ENCODE measurements at regions not wholly inside any gene's neighbourhood (a gene's known extent, or its start where the extent isn't known, plus 50 kb on each side); places are given as distances from the start of the nearest gene placed in this dataset.
A peak's percentile ranks its signal among the peaks of the same experiment; 100 is the strongest.

DNA sequence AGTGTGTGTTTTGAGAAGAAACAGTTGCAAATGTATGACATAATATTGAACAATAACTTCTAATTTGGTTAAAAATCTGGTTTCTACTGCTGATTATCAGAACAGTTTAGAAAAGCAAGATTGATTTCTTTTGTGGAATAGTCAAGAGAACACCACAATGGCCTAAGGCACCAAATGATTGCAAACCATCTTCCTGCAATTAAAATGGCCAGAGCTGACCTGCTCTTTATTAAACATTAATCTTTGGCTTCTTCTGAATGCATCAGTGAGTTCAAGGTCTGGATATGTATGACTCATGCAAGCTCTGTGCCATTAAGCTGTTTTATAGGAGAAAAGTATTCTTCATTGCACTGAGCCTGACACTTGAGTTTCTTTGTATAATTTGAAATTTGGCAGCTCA is 107.8 kb upstream of the PDHA2 start:
- peaks cover 13% of the 10 kb centered on the region for H3K4me1 ChIP-seq (ENCODE audit: insufficient read depth, low read length)
- no peaks in the 10 kb centered on the region for H3K9me3 ChIP-seq (ENCODE audit: insufficient read depth, low read depth, low read length)
- H3K36me3 ChIP-seq (ENCODE audit: insufficient read depth, low read length), result no peaks in the 10 kb centered on the region
- H3K4me3 ChIP-seq (ENCODE audit: low read length), result no peak overlapping the region
- H3K27ac ChIP-seq (ENCODE audit: low read depth, low read length), result no peak overlapping the region
- H3K9ac ChIP-seq (ENCODE audit: low read depth, low read length), result no peak overlapping the region
- no peaks in the 10 kb centered on the region for H3K27me3 ChIP-seq (ENCODE audit: insufficient read depth, low read length)

DNA sequence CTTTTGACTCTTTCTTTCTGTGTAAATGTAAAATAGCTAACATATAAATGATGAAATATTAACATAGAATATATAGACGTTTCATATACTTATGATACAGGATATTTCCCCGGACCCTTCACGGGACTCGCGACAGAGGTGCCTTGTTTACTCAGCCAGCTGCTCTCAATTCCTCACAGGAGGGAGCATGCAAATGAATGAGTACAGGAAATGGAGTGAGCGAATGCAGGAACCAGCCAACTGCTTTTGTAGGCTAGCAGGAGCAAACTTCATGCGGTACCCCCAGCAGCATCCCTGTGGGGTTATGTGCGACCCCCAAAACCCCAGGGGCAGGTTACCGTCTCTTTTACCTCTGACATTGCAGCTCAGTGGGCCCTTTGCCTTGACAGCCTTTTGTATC is 110.3 kb upstream of the PDHA2 start:
- Histone ChIP-seq H3K27ac (ENCODE audit: low read depth, low read length) (no peak overlapping the region), H3K36me3 (ENCODE audit: insufficient read depth, low read length) (no peaks in the 10 kb centered on the region), H3K4me1 (ENCODE audit: insufficient read depth, low read length) (peaks cover 13% of the 10 kb centered on the region), H3K9ac (ENCODE audit: low read depth, low read length) (0 out of 2 replicates have a peak overlapping the region, but pooled peaks have one; percentile 13), H3K9me3 (ENCODE audit: insufficient read depth, low read depth, low read length) (no peaks in the 10 kb centered on the region), H3K27me3 (ENCODE audit: insufficient read depth, low read length) (no peaks in the 10 kb centered on the region), H3K4me3 (ENCODE audit: low read length) (no peak overlapping the region)
- WGBS, result 57% methylated on average over 8 of the region's 9 CpGs

DNA sequence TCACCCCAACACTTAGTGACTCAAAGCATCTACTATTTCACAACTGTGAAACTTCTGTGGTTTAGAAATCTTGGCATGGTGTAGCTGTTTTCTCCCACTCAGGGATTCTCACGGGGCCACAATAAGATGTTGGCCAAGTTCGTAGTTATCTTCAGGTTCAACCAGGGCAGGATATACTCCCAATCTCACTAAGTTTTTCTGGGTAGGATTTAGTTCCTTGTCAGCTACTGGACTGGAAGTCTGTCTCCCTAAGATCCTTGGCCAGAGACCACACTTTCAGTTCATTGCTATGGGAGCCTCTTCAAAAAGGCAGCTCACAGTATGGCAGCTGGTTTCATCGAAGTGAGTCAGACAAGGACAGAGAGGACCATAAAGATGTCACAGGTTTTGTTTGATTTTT is 111.7 kb upstream of the PDHA2 start:
- Histone ChIP-seq H3K9ac (ENCODE audit: low read depth, low read length) (no peak overlapping the region), H3K4me3 (ENCODE audit: low read length) (no peak overlapping the region), H3K27me3 (ENCODE audit: insufficient read depth, low read length) (no peaks in the 10 kb centered on the region), H3K27ac (ENCODE audit: low read depth, low read length) (no peak overlapping the region), H3K36me3 (ENCODE audit: insufficient read depth, low read length) (no peaks in the 10 kb centered on the region), H3K4me1 (ENCODE audit: insufficient read depth, low read length) (peaks cover 13% of the 10 kb centered on the region), H3K9me3 (ENCODE audit: insufficient read depth, low read depth, low read length) (no peaks in the 10 kb centered on the region)
- 92% methylated on average over 3 of the region's 3 CpGs for WGBS

DNA sequence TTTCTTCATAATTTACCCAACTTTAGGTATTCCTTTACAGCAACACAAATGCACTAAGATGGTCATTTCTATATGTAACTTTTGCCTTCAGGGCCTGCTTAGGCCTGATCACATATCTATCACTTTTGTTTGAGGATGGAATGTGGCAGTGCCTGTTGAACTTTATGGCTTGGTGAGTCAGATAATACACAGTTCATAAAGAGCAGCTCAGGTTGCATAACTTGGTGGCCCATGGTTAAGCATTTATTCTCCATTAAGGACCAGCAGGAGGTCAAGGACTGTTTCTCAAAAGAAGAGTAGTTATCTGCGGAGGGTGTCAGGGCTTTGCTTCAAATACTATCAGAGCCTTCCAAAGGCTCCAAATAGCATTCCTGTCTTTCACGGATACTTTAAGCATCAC is 124.1 kb upstream of the PDHA2 start:
- H3K36me3 ChIP-seq (ENCODE audit: insufficient read depth, low read length), result no peaks in the 10 kb centered on the region
- H3K27me3 ChIP-seq (ENCODE audit: insufficient read depth, low read length), result no peaks in the 10 kb centered on the region
- WGBS, result 93% methylated on average over 2 of the region's 2 CpGs
- H3K27ac ChIP-seq (ENCODE audit: low read depth, low read length), result no peak overlapping the region
- no peak overlapping the region for H3K9ac ChIP-seq (ENCODE audit: low read depth, low read length)
- no peaks in the 10 kb centered on the region for H3K9me3 ChIP-seq (ENCODE audit: insufficient read depth, low read depth, low read length)
- no peak overlapping the region for H3K4me3 ChIP-seq (ENCODE audit: low read length)
- no peaks in the 10 kb centered on the region for H3K4me1 ChIP-seq (ENCODE audit: insufficient read depth, low read length)

DNA sequence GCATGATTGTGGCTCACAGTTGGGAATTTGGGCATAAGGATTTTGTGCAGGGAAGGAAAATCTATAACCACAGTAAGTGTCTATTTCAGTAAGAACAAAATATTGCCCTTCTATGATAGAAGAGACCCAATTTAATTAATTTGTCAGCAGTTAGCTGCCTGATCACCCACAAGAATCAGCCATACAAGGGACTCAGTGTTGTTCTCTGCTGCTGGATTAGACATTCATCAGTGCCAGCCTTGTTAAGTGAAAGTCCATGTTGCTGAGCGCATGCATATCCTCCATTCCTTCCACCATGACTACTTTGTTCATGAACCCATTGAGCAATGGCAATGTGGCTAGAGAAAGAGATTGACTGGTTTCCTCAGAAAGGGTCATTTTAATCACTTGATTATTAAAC is 125.3 kb upstream of the PDHA2 start:
- no peaks in the 10 kb centered on the region for H3K4me1 ChIP-seq (ENCODE audit: insufficient read depth, low read length)
- no peaks in the 10 kb centered on the region for H3K9me3 ChIP-seq (ENCODE audit: insufficient read depth, low read depth, low read length)
- no peak overlapping the region for H3K4me3 ChIP-seq (ENCODE audit: low read length)
- H3K27ac ChIP-seq (ENCODE audit: low read depth, low read length), result no peak overlapping the region
- H3K36me3 ChIP-seq (ENCODE audit: insufficient read depth, low read length), result no peaks in the 10 kb centered on the region
- no peaks in the 10 kb centered on the region for H3K27me3 ChIP-seq (ENCODE audit: insufficient read depth, low read length)
- H3K9ac ChIP-seq (ENCODE audit: low read depth, low read length), result no peak overlapping the region
- WGBS, result 90% methylated on average over 1 of the region's 1 CpG

DNA sequence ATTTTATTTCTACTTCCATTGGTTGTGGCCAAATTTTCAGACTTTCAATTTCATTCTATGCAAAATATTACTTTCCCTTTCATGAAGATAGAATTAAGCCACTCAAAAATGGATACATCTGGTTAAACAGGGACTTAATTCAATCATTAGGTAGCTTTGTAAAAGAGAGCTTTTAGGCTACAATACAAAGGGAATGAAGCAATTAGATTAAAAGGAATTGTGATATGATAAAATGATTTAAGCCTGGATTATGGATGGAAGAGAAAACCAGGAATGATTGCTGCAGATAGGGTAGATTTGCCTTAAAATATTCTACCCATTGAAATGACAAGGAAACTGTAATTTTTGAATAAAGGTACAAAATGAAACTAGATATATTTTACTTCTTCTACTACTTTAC is 134.6 kb upstream of the PDHA2 start:
- no peak overlapping the region for H3K9ac ChIP-seq (ENCODE audit: low read depth, low read length)
- no peak overlapping the region for H3K27ac ChIP-seq (ENCODE audit: low read depth, low read length)
- peaks cover 6% of the 10 kb centered on the region; the same call in 1 of the 2 replicates for H3K4me1 ChIP-seq (ENCODE audit: insufficient read depth, low read length)
- H3K4me3 ChIP-seq (ENCODE audit: low read length), result no peak overlapping the region
- H3K27me3 ChIP-seq (ENCODE audit: insufficient read depth, low read length), result no peaks in the 10 kb centered on the region
- H3K9me3 ChIP-seq (ENCODE audit: insufficient read depth, low read depth, low read length), result 0 out of 2 replicates have a peak, but pooled peaks cover 8% of the 10 kb centered on the region
- no peaks in the 10 kb centered on the region for H3K36me3 ChIP-seq (ENCODE audit: insufficient read depth, low read length)

DNA sequence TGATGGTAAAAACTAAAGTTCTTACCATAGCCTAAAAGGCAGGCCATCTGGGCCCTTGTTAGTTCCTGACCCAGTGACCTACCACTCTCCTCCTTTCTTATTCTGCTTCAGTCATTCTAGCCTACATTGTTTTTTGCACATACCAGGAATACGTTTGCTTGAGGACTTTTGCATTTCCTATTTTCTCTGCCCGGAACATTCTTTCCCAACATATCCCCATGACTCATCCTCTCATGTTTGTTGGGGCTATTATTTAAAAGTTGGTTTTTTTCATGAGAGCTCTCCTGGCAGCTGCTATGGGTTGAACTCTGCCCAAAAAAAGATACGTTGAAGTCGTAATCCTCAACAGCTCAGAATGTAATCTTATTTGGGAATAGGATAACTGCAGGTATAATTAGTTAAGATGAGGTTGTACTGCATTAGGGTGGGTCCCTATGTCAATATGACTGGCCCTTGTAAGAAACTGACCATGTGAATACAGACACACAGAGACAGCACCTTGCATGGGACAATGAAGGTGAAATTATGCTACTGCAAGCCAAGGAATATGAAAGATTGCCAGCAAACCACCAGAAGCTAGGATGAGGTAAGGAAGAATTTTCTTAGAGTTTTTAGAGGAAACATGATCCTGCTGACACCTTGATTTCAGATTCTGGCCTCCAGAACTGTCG is 138.3 kb upstream of the PDHA2 start:
- Histone ChIP-seq H3K4me3 (ENCODE audit: low read length) (no peak overlapping the region), H3K9me3 (ENCODE audit: insufficient read depth, low read depth, low read length) (0 out of 2 replicates have a peak, but pooled peaks cover 10% of the 10 kb centered on the region), H3K4me1 (ENCODE audit: insufficient read depth, low read length) (peaks cover 6% of the 10 kb centered on the region; the same call in 1 of the 2 replicates), H3K27ac (ENCODE audit: low read depth, low read length) (peak overlapping the region; percentile 58; the same call in 1 of the 2 replicates), H3K9ac (ENCODE audit: low read depth, low read length) (no peak overlapping the region), H3K36me3 (ENCODE audit: insufficient read depth, low read length) (no peaks in the 10 kb centered on the region), H3K27me3 (ENCODE audit: insufficient read depth, low read length) (no peaks in the 10 kb centered on the region)
- 74% methylated on average over 4 of the region's 5 CpGs for WGBS

DNA sequence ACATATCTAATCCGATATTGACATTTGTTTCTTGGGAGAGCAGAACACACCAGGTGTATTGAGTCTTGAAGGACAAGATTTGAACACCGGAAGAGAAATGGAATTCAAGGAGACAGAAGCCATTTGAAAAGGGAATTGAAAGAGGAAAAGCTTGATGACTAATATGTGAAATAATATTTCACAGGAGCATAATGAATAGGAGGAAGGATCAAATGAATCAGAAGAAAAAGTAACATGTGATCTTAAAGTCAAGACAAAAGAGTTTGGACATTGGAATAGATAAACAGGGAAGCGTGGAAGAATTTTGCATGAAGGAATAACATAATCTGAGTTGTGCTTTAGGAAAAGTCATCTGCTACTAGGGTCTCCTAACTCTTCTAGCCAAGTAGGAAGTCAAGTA is 145.5 kb upstream of the PDHA2 start:
- no peaks in the 10 kb centered on the region for H3K4me1 ChIP-seq (ENCODE audit: insufficient read depth, low read length)
- H3K36me3 ChIP-seq (ENCODE audit: insufficient read depth, low read length), result no peaks in the 10 kb centered on the region
- H3K27ac ChIP-seq (ENCODE audit: low read depth, low read length), result no peak overlapping the region
- no peak overlapping the region for H3K9ac ChIP-seq (ENCODE audit: low read depth, low read length)
- peaks cover 6% of the 10 kb centered on the region; the same call in 1 of the 2 replicates for H3K9me3 ChIP-seq (ENCODE audit: insufficient read depth, low read depth, low read length)
- no peak overlapping the region for H3K4me3 ChIP-seq (ENCODE audit: low read length)
- no peaks in the 10 kb centered on the region for H3K27me3 ChIP-seq (ENCODE audit: insufficient read depth, low read length)
- WGBS, result 96% methylated on average over 3 of the region's 3 CpGs

DNA sequence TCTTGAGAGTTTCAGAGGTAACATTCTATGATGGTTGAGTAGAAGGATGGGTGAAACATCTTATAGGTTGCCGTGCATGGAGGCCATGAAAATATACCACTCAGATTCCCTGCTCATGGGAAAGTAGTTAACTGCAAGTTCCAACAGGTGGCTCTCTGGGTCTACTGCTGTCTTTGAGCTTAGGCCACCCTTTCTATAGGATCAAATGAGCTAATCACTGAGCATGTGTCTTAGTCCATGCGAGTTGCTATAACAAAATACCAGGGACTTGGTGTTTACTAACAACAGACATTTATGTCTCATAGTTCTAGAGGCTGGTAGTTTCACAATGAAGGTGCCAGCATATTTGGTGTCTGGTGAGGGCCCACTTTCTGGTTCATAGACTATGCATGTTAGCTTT is 144.8 kb upstream of the UNC5C start:
- no peaks in the 10 kb centered on the region for H3K36me3 ChIP-seq (ENCODE audit: insufficient read depth, low read length)
- no peak overlapping the region for H3K9ac ChIP-seq (ENCODE audit: low read depth, low read length)
- H3K27ac ChIP-seq (ENCODE audit: low read depth, low read length), result no peak overlapping the region
- no peak overlapping the region for H3K4me3 ChIP-seq (ENCODE audit: low read length)
- no peaks in the 10 kb centered on the region for H3K4me1 ChIP-seq (ENCODE audit: insufficient read depth, low read length)
- WGBS, result 38% methylated on average over 2 of the region's 2 CpGs
- no peaks in the 10 kb centered on the region for H3K27me3 ChIP-seq (ENCODE audit: insufficient read depth, low read length)
- peaks cover 6% of the 10 kb centered on the region; the same call in 1 of the 2 replicates for H3K9me3 ChIP-seq (ENCODE audit: insufficient read depth, low read depth, low read length)

DNA sequence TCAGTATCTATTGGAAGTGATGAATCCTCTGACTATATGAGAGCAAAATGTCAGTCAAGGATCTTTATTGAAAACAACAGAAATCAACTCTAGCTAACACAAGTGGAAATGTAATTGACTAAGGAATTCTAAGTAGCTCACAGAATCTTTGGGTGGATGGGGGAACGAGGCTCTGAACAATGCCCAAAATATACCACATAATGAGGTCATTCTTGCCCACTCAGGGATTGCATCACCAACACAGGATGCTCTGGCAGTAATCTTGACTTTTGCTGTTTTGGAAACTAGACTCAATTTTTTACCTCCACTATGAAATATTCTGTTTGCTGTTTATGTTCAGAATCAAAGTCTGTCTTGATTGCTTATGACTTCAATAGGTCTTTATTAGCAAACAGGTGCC is 127.4 kb upstream of the UNC5C start:
- H3K27ac ChIP-seq (ENCODE audit: low read depth, low read length), result no peak overlapping the region
- 89% methylated on average over 1 of the region's 1 CpG for WGBS

DNA sequence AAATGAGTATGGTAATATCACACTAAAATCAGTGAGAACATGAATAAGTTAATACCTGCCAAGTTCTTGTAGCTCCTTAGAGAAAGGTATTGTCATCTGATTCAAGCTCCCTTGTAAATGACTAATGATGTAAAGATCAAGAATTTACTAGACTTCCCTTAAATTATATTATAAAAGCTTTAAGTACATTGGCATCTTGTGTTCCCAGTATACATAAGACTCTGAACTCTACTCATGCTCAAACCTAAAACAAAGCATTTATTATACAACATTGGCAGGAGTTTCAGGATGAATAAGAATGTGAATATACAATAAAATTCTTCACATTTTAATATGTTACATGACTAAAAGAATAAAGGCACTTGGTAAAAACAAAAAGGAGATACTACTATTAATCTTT is 126.8 kb upstream of the UNC5C start:
- H3K4me3 ChIP-seq (ENCODE audit: low read length), result no peak overlapping the region
- no peak overlapping the region for H3K9ac ChIP-seq (ENCODE audit: low read depth, low read length)
- no peaks in the 10 kb centered on the region for H3K9me3 ChIP-seq (ENCODE audit: insufficient read depth, low read depth, low read length)
- H3K27ac ChIP-seq (ENCODE audit: low read depth, low read length), result no peak overlapping the region
- no peaks in the 10 kb centered on the region for H3K27me3 ChIP-seq (ENCODE audit: insufficient read depth, low read length)
- no peaks in the 10 kb centered on the region for H3K36me3 ChIP-seq (ENCODE audit: insufficient read depth, low read length)
- H3K4me1 ChIP-seq (ENCODE audit: insufficient read depth, low read length), result no peaks in the 10 kb centered on the region

More for the DNA sequence above, 127.4 kb upstream of the UNC5C start:
- Histone ChIP-seq H3K27me3 (ENCODE audit: insufficient read depth, low read length) (no peaks in the 10 kb centered on the region), H3K9me3 (ENCODE audit: insufficient read depth, low read depth, low read length) (no peaks in the 10 kb centered on the region), H3K36me3 (ENCODE audit: insufficient read depth, low read length) (no peaks in the 10 kb centered on the region), H3K4me3 (ENCODE audit: low read length) (no peak overlapping the region), H3K9ac (ENCODE audit: low read depth, low read length) (no peak overlapping the region), H3K4me1 (ENCODE audit: insufficient read depth, low read length) (no peaks in the 10 kb centered on the region)

DNA sequence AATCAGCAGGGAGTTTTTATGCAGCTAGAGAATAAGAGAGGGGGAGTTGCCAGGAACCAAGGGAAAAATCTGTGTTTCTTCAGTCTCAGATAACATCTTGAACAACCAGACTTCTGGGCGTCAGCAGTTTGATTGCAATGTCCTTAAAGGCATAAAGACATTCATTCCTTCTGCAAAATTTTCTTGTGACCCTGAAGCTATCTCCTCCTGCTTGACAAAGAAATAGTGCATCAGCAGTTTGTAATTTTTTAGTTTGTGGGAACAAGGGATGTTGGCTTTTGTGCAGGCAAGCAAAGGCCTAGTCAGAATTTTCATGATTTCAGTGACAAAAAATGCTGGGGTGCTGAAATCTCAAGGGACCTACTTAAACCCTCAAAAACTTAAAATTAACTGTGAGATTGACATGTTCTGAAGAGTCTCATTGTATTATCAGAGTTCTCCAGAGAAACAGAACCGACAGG is 125.8 kb upstream of the UNC5C start:
- Histone ChIP-seq H3K36me3 (ENCODE audit: insufficient read depth, low read length) (no peaks in the 10 kb centered on the region), H3K9ac (ENCODE audit: low read depth, low read length) (no peak overlapping the region), H3K4me3 (ENCODE audit: low read length) (no peak overlapping the region), H3K27me3 (ENCODE audit: insufficient read depth, low read length) (no peaks in the 10 kb centered on the region), H3K9me3 (ENCODE audit: insufficient read depth, low read depth, low read length) (no peaks in the 10 kb centered on the region), H3K27ac (ENCODE audit: low read depth, low read length) (no peak overlapping the region), H3K4me1 (ENCODE audit: insufficient read depth, low read length) (no peaks in the 10 kb centered on the region)
- WGBS, result 94% methylated on average over 2 of the region's 2 CpGs

All from HUES64 (cell line).